ENCODE measurements at regions not wholly inside any gene's neighbourhood (a gene's known extent, or its start where the extent isn't known, plus 50 kb on each side); places are given as distances from the start of the nearest gene placed in this dataset.

- Histone ChIP-seq H3K4me1 (ENCODE audit: control insufficient read depth, insufficient read depth, low read length) (no peaks in the 10 kb centered on the region), H3K27ac (ENCODE audit: low read length) (no peak overlapping the region), H3K36me3 (ENCODE audit: control insufficient read depth, insufficient read depth, low read length) (no peaks in the 10 kb centered on the region), H3K27me3 (ENCODE audit: control insufficient read depth, insufficient read depth, low read length) (no peaks in the 10 kb centered on the region; the same call in none of the 2 replicates), H3K4me3 (ENCODE audit: low read depth in 2 of 2, low read length in 2 of 2) (no peak overlapping the region), H3K9me3 (ENCODE audit: control insufficient read depth, insufficient read depth, low read depth, low read length) (no peaks in the 10 kb centered on the region)
- no TSS peak for BruUV-seq (replicated peaks)
- in situ Hi-C loops (cut with HindIII; ENCODE audit: low pct_unique_long_range_greater_than_20kb, low sequenced_read_pairs): no loop called here
- ATAC-seq: no peak
- TF ChIP-seq CTCF (IDR thresholded peaks at IDR 0.05) (no peak), TCF7L2 (IDR thresholded peaks at IDR 0.05; ENCODE audit: low read depth, low read length) (no peak), REST (IDR thresholded peaks at IDR 0.05; ENCODE audit: insufficient read depth in 1 of 2, low read depth in 2 of 2, low read length in 1 of 2) (no peak), POLR2AphosphoS5 (IDR thresholded peaks at IDR 0.05; ENCODE audit: low read depth, low read length) (no peak), SIN3A (IDR thresholded peaks at IDR 0.05; ENCODE audit: borderline replicate concordance, insufficient read depth, low read depth, low read length) (no peak)
- no peak for DNase-seq (ENCODE audit: low read depth, low spot score)
- ChIA-PET CTCF (no interaction called here), POLR2A (no interaction called here)
- intact Hi-C loops (cut with micrococcal nuclease; ENCODE audit: unreplicated experiment): no loop called here
These were observed 119.0 kb upstream of the OBI1 start for GRCh38 chr13:78777976-78778375.

GRCh38 chr13:78777396-78777795 lies 118.4 kb upstream of the OBI1 start:
- BruUV-seq (replicated peaks): no TSS peak

GRCh38 chr13:78772933-78773332 lies 114.0 kb upstream of the OBI1 start:
- H3K4me1 ChIP-seq (ENCODE audit: control insufficient read depth, insufficient read depth, low read length): no peaks in the 10 kb centered on the region
- H3K9me3 ChIP-seq (ENCODE audit: control insufficient read depth, insufficient read depth, low read depth, low read length): no peaks in the 10 kb centered on the region
- ATAC-seq (no peak), DNase-seq (ENCODE audit: low read depth, low spot score) (no peak)
- H3K27me3 ChIP-seq (ENCODE audit: control insufficient read depth, insufficient read depth, low read length): no peaks in the 10 kb centered on the region; the same call in none of the 2 replicates
- intact Hi-C loops (cut with micrococcal nuclease; ENCODE audit: unreplicated experiment): no loop called here
- no TSS peak for BruUV-seq (replicated peaks)
- no peak overlapping the region for H3K4me3 ChIP-seq (ENCODE audit: low read depth in 2 of 2, low read length in 2 of 2)
- H3K27ac ChIP-seq (ENCODE audit: low read length): no peak overlapping the region
- no peaks in the 10 kb centered on the region for H3K36me3 ChIP-seq (ENCODE audit: control insufficient read depth, insufficient read depth, low read length)
- ChIA-PET CTCF (no interaction called here), POLR2A (no interaction called here)
- no peak for TF ChIP-seq CTCF (IDR thresholded peaks at IDR 0.05)
- TF ChIP-seq TCF7L2 (IDR thresholded peaks at IDR 0.05; ENCODE audit: low read depth, low read length): no peak
- TF ChIP-seq POLR2AphosphoS5 (IDR thresholded peaks at IDR 0.05; ENCODE audit: low read depth, low read length): no peak
- TF ChIP-seq SIN3A (IDR thresholded peaks at IDR 0.05; ENCODE audit: borderline replicate concordance, insufficient read depth, low read depth, low read length): no peak
- TF ChIP-seq REST (IDR thresholded peaks at IDR 0.05; ENCODE audit: insufficient read depth in 1 of 2, low read depth in 2 of 2, low read length in 1 of 2): no peak
- in situ Hi-C loops (cut with HindIII; ENCODE audit: low pct_unique_long_range_greater_than_20kb, low sequenced_read_pairs): no loop called here

More at GRCh38 chr13:78777396-78777795, 118.4 kb upstream of the OBI1 start:
- no peaks in the 10 kb centered on the region for H3K9me3 ChIP-seq (ENCODE audit: control insufficient read depth, insufficient read depth, low read depth, low read length)
- ATAC-seq (no peak), DNase-seq (ENCODE audit: low read depth, low spot score) (no peak)
- TF ChIP-seq TCF7L2 (IDR thresholded peaks at IDR 0.05; ENCODE audit: low read depth, low read length): no peak
- TF ChIP-seq SIN3A (IDR thresholded peaks at IDR 0.05; ENCODE audit: borderline replicate concordance, insufficient read depth, low read depth, low read length): no peak
- no peak for TF ChIP-seq POLR2AphosphoS5 (IDR thresholded peaks at IDR 0.05; ENCODE audit: low read depth, low read length)
- ChIA-PET CTCF (no interaction called here), POLR2A (no interaction called here)
- no peaks in the 10 kb centered on the region for H3K36me3 ChIP-seq (ENCODE audit: control insufficient read depth, insufficient read depth, low read length)
- no peaks in the 10 kb centered on the region for H3K4me1 ChIP-seq (ENCODE audit: control insufficient read depth, insufficient read depth, low read length)
- H3K4me3 ChIP-seq (ENCODE audit: low read depth in 2 of 2, low read length in 2 of 2): no peak overlapping the region
- in situ Hi-C loops (cut with HindIII; ENCODE audit: low pct_unique_long_range_greater_than_20kb, low sequenced_read_pairs) (no loop called here), intact Hi-C loops (cut with micrococcal nuclease; ENCODE audit: unreplicated experiment) (no loop called here)
- H3K27ac ChIP-seq (ENCODE audit: low read length): no peak overlapping the region
- H3K27me3 ChIP-seq (ENCODE audit: control insufficient read depth, insufficient read depth, low read length): no peaks in the 10 kb centered on the region; the same call in none of the 2 replicates

Measured in Panc1 (cell line).